ENCODE measurements at regions not wholly inside any gene's neighbourhood (a gene's known extent, or its start where the extent isn't known, plus 50 kb on each side); places are given as distances from the start of the nearest gene placed in this dataset.

DNA sequence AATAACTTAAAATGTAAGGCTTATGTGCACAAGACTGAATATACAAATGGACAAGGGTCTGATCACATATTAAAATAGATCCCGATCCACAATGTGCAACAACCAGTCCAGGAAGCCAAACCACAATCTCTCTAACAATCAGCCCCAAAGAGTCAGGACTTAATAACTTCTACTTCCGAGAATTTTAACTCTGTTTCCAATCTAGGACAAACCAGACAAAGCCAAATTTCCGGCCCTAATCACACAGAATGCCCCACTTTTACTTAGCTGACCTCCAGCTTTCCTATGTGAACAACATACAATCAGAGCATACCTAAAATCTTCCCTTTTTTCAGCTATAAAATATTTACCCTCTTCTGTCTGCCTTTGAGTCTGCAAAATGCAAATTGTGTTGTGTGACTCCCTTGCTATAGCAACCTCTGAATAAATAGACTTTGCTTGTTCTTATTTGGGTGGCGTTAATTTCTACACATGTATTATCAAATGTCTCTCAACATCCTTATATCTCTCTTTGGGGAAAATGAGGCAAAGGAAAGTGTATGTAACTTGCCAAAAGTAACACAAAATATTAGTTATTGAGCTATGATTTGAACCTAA lies 381.9 kb upstream of the MC4R start:
- Histone ChIP-seq H3K9me3 (no peaks in the 10 kb centered on the region), H3K36me3 (ENCODE audit: low read depth) (no peaks in the 10 kb centered on the region), H3K4me1 (ENCODE audit: low read depth) (no peaks in the 10 kb centered on the region), H3K4me3 (no peak overlapping the region)
- ATAC-seq, result no peak
- TF ChIP-seq, protein P1, sequence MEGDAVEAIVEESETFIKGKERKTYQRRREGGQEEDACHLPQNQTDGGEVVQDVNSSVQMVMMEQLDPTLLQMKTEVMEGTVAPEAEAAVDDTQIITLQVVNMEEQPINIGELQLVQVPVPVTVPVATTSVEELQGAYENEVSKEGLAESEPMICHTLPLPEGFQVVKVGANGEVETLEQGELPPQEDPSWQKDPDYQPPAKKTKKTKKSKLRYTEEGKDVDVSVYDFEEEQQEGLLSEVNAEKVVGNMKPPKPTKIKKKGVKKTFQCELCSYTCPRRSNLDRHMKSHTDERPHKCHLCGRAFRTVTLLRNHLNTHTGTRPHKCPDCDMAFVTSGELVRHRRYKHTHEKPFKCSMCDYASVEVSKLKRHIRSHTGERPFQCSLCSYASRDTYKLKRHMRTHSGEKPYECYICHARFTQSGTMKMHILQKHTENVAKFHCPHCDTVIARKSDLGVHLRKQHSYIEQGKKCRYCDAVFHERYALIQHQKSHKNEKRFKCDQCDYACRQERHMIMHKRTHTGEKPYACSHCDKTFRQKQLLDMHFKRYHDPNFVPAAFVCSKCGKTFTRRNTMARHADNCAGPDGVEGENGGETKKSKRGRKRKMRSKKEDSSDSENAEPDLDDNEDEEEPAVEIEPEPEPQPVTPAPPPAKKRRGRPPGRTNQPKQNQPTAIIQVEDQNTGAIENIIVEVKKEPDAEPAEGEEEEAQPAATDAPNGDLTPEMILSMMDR (IDR thresholded peaks at IDR 0.05), result no peak
- intact Hi-C loops (cut with DNase I, micrococcal nuclease), result no loop called here
- DNase-seq, result no peak

DNA sequence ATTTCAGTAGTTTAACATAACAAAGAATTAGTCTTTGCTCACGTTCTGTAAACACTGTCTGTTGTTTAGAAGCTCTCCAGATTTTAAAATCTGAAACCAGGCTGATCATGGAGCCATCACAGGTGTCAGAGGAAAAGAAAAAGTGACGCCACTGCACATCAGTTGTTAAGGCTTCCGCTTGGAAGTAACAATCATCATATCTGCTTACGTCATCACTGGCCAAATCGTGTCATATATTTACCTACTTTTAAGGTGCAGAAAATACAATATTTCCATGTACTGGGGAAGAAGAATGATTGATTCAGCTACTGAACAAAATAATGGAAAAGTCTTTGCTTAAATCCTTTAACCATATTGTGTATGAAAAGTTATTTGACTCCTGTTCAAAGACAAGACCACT lies 382.6 kb upstream of the MC4R start:
- TF ChIP-seq, protein P1 (IDR thresholded peaks at IDR 0.05), result no peak
- H3K9me3 ChIP-seq, result no peaks in the 10 kb centered on the region
- intact Hi-C loops (cut with DNase I, micrococcal nuclease), result no loop called here
- no peaks in the 10 kb centered on the region for H3K36me3 ChIP-seq (ENCODE audit: low read depth)
- H3K4me1 ChIP-seq (ENCODE audit: low read depth), result no peaks in the 10 kb centered on the region
- no peak overlapping the region for H3K4me3 ChIP-seq
- DNase-seq (no peak), ATAC-seq (no peak)

DNA sequence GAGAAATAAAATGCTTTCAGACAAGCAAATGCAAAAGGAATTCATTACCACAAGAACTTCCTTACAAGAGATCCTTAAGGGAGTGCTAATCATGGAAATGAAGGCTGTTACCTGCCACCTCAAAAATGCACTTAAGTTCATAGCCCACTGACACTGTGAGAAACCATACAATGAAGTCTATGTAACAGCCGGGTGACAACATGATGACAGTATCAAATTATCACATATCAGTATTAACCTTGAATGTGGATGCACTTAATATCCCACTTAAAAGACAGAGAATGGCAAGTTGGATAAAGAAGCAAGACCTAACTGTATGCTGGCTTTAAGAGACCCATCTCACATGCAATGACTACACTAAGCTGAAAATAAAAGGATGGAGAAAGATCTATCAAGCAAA lies 403.4 kb upstream of the MC4R start:
- intact Hi-C loops (cut with DNase I, micrococcal nuclease), result no loop called here

DNA sequence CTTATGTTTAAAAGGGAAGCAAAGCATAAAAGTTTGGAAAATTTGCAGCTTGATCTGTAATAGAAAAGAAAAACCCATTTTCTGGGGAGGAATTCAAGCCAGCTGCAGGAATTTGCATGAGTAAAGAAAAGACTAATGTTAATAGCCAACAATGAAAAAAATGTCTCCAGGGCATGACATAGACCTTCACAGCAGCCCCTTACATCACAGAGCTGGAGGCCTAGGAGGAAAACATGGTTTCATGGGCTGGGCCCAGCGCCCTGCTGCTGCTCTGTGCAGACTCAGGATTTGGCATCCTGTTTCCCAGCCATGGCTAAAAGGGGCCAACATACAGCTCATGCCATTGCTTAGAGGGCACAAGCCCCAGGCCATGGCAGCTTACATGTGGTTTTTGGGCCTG lies 411.6 kb upstream of the MC4R start:
- TF ChIP-seq, protein P1 (IDR thresholded peaks at IDR 0.05), result no peak
- no peaks in the 10 kb centered on the region for H3K36me3 ChIP-seq (ENCODE audit: low read depth)
- intact Hi-C loops (cut with DNase I, micrococcal nuclease), result no loop called here
- ATAC-seq (no peak), DNase-seq (no peak)
- H3K4me1 ChIP-seq (ENCODE audit: low read depth), result no peaks in the 10 kb centered on the region
- no peak overlapping the region for H3K4me3 ChIP-seq
- no peaks in the 10 kb centered on the region for H3K9me3 ChIP-seq

More for the DNA sequence above, 403.4 kb upstream of the MC4R start:
- Histone ChIP-seq H3K4me1 (ENCODE audit: low read depth) (no peaks in the 10 kb centered on the region), H3K4me3 (no peak overlapping the region), H3K9me3 (peaks cover 3% of the 10 kb centered on the region), H3K36me3 (ENCODE audit: low read depth) (no peaks in the 10 kb centered on the region)
- TF ChIP-seq, protein P1 (IDR thresholded peaks at IDR 0.05), result no peak
- DNase-seq (no peak), ATAC-seq (no peak)

DNA sequence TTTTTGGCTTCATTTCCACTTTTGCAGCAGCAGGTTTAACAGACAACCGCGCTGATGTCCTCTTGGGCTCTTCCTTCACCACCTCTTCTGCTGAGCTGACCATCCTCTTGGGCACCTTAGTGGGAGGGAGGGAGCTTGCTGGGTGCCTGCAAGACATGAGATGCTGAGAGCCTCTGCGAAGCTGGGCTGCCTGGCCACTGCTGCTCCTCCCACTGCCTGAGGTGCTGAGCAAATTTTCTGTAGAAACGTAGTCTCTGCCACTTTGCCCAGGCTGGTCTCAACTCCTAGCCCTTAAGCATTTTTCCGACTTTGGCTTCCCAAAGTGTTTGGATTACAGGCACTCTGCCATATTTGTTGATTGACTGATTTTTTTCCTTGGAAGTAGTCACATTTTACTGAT lies 422.2 kb upstream of the MC4R start:
- H3K9me3 ChIP-seq, result no peaks in the 10 kb centered on the region
- no peak for ATAC-seq
- no peak for DNase-seq
- TF ChIP-seq, protein P1 (IDR thresholded peaks at IDR 0.05), result no peak
- intact Hi-C loops (cut with DNase I, micrococcal nuclease), result no loop called here
- no peaks in the 10 kb centered on the region for H3K36me3 ChIP-seq (ENCODE audit: low read depth)
- H3K4me3 ChIP-seq, result no peak overlapping the region
- H3K4me1 ChIP-seq (ENCODE audit: low read depth), result no peaks in the 10 kb centered on the region

DNA sequence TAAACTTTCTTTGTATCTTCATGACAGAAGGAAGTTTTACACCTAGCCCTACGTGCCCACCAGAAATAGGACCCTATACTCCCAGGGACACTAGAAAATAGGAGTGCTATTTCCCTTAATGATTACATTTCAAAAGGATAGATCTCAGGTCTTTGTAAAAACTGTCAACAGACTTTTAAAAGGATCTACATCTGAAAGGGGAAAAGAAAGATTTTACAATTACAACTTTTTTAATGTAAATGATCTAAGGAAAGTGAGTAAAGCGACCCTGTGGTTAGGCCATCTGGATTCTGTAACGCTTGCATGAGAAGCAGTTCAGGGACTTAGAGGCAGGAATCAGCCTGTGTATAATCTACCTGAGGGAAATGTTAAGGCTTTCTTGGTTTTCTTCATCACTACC lies 431.8 kb upstream of the MC4R start:
- TF ChIP-seq, protein P1 (IDR thresholded peaks at IDR 0.05), result no peak
- H3K36me3 ChIP-seq (ENCODE audit: low read depth), result no peaks in the 10 kb centered on the region
- no peaks in the 10 kb centered on the region for H3K4me1 ChIP-seq (ENCODE audit: low read depth)
- ATAC-seq (no peak), DNase-seq (no peak)
- H3K4me3 ChIP-seq, result no peak overlapping the region
- H3K9me3 ChIP-seq, result no peaks in the 10 kb centered on the region
- intact Hi-C loops (cut with DNase I, micrococcal nuclease), result no loop called here

Data from mucosa of descending colon (tissue), 3 donors.